GM23338 (cell line): ENCODE measurements at regions not wholly inside any gene's neighbourhood (a gene's known extent, or its start where the extent isn't known, plus 50 kb on each side); places are given as distances from the start of the nearest gene placed in this dataset.

Experiments
- ATAC-seq: fragments of 200-7000 bp; cut with Tn5 transposase; 3 replicates; pipeline ENCODE4 v1.9.1; 2020
- DNase-seq: peaks from one replicate; pipeline ENCODE4 v3.0.0-alpha.2; 2015; ENCODE audit warnings: low spot score
- H2AFZ ChIP-seq: fragments of 200-600 bp; sonication (generic); 2 replicates; pipeline ENCODE4 v1.8.0; 2016; ENCODE audit warnings: antibody characterized with exemption, mild to moderate bottlenecking, moderate library complexity
- H3F3A ChIP-seq: fragments of 200-600 bp; sonication (generic); replicated peaks from 2 replicates; pipeline ENCODE4 v1.8.0; 2017; ENCODE audit warnings: antibody characterized with exemption, mixed run types, low read depth
- H3K27ac ChIP-seq: fragments of 200-600 bp; sonication (generic); 2 replicates; pipeline ENCODE4 v1.6.1; 2016; ENCODE audit warnings: low read depth
- H3K27me3 ChIP-seq: fragments of 200-600 bp; sonication (generic); 2 replicates; pipeline ENCODE4 v1.8.0; 2016; ENCODE audit warnings: mild to moderate bottlenecking, mixed run types, moderate library complexity; ENCODE audit not compliant: insufficient read depth
- H3K36me3 ChIP-seq: fragments of 200-600 bp; sonication (generic); 2 replicates; pipeline ENCODE4 v1.8.0; 2016; ENCODE audit warnings: mild to moderate bottlenecking; ENCODE audit not compliant: insufficient read depth
- H3K4me1 ChIP-seq: fragments of 200-600 bp; sonication (generic); 2 replicates; pipeline ENCODE4 v1.8.0; 2016; ENCODE audit warnings: mild to moderate bottlenecking, moderate library complexity; ENCODE audit not compliant: insufficient read depth
- H3K4me2 ChIP-seq: fragments of 200-600 bp; sonication (generic); 2 replicates; pipeline ENCODE4 v1.7.1; 2017; ENCODE audit warnings: mixed run types
- H3K4me3 ChIP-seq: fragments of 200-600 bp; sonication (generic); 2 replicates; pipeline ENCODE4 v1.6.1; 2016; ENCODE audit warnings: mixed run types
- H3K79me2 ChIP-seq: fragments of 200-600 bp; sonication (generic); replicated peaks from 2 replicates; pipeline ENCODE4 v1.8.0; 2017; ENCODE audit warnings: mild to moderate bottlenecking; ENCODE audit not compliant: insufficient read depth
- H3K9me2 ChIP-seq: fragments of 200-600 bp; sonication (generic); 2 replicates; pipeline ENCODE4 v1.8.0; 2017; ENCODE audit not compliant: insufficient read depth
- H4K20me1 ChIP-seq: fragments of 200-600 bp; sonication (generic); replicated peaks from 2 replicates; pipeline ENCODE4 v1.8.0; 2017; ENCODE audit warnings: mild to moderate bottlenecking; ENCODE audit not compliant: insufficient read depth
- H3K27ac Mint-ChIP-seq: 2 replicates; pipeline ENCODE4 v1.8.0; 2020; ENCODE audit warnings: inconsistent platforms, mild to moderate bottlenecking, moderate library complexity, mixed read lengths
- H3K27me3 Mint-ChIP-seq: 3 replicates; pipeline ENCODE4 v1.8.0; 2022; ENCODE audit warnings: low read depth, mild to moderate bottlenecking, moderate library complexity, mixed read lengths, inconsistent platforms; ENCODE audit not compliant: insufficient read depth, poor library complexity
- H3K36me3 Mint-ChIP-seq: 3 replicates; pipeline ENCODE4 v1.8.0; 2021; ENCODE audit warnings: low read depth, mild to moderate bottlenecking, inconsistent platforms, moderate library complexity, mixed read lengths
- H3K4me1 Mint-ChIP-seq: 3 replicates; pipeline ENCODE4 v1.8.0; 2020; ENCODE audit warnings: mild to moderate bottlenecking, inconsistent platforms, mixed read lengths
- H3K4me3 Mint-ChIP-seq: 3 replicates; pipeline ENCODE4 v1.8.0; 2021; ENCODE audit warnings: moderate library complexity, mild to moderate bottlenecking, inconsistent platforms, mixed read lengths
- H3K9me3 Mint-ChIP-seq: 3 replicates; pipeline ENCODE4 v1.8.0; 2020; ENCODE audit warnings: moderate library complexity, mild to moderate bottlenecking, inconsistent platforms, mixed read lengths
- CREB1 ChIP-seq: fragments of 250-450 bp; sonication (Bioruptor Pico); IDR thresholded peaks from 2 replicates; pipeline ENCODE4 v1.5.0; 2020; ENCODE audit warnings: low read depth, mild to moderate bottlenecking, moderate library complexity
- CTCF ChIP-seq, 2 experiments: fragments of 200-600 bp in 1 of 2; sonication (generic) in 1 of 2; conservative IDR thresholded peaks; 2 replicates each; pipeline versions ENCODE4 v1.5.1 to v1.6.1; 2016 to 2017; ENCODE audit warnings: antibody characterized with exemption in 2 of 2, low read depth in 2 of 2, mild to moderate bottlenecking in 2 of 2, moderate library complexity in 1 of 2
- ETS1 ChIP-seq: IDR thresholded peaks from 2 replicates; pipeline ENCODE4 v1.6.1; 2016; ENCODE audit warnings: antibody characterized with exemption
- EZH2 ChIP-seq: fragments of 200-600 bp; sonication (generic); IDR thresholded peaks from one replicate; pipeline ENCODE4 v1.8.0; 2017; ENCODE audit warnings: antibody characterized with exemption, mild to moderate bottlenecking, low read depth; ENCODE audit not compliant: unreplicated experiment
- EZH2phosphoT487 ChIP-seq: fragments of 200-600 bp; sonication (generic); IDR thresholded peaks from one replicate; pipeline ENCODE4 v1.8.1; 2018; ENCODE audit warnings: antibody characterized with exemption; ENCODE audit not compliant: unreplicated experiment
- POLR2AphosphoS5 ChIP-seq: IDR thresholded peaks from 2 replicates; pipeline ENCODE4 v1.6.1; 2016; ENCODE audit warnings: antibody characterized with exemption, low read depth
- REST ChIP-seq: IDR thresholded peaks from one replicate; pipeline ENCODE4 v1.6.1; 2018; ENCODE audit warnings: antibody characterized with exemption; ENCODE audit not compliant: unreplicated experiment
- STAT1 ChIP-seq: IDR thresholded peaks from one replicate; pipeline ENCODE4 v1.6.1; 2016; ENCODE audit warnings: antibody characterized with exemption; ENCODE audit not compliant: unreplicated experiment
- ZNF114 ChIP-seq: fragments of 250-450 bp; sonication (Bioruptor Pico); IDR thresholded peaks from 2 replicates; pipeline ENCODE4 v1.5.0; 2020; ENCODE audit warnings: mild to moderate bottlenecking, moderate library complexity

GRCh38 chr11:134587345-134587744 is 175.3 kb upstream of the B3GAT1 start:
- H3K4me1 ChIP-seq: no peaks in the 10 kb centered on the region
- no peak; the same call in 2 of the 3 replicates for ATAC-seq
- Mint-ChIP-seq H3K4me1 (peaks cover 11% of the 10 kb centered on the region; the same call in 2 of the 3 replicates), H3K36me3 (no peaks in the 10 kb centered on the region), H3K27me3 (peaks cover 9% of the 10 kb centered on the region), H3K4me3 (no peak overlapping the region), H3K27ac (no peak overlapping the region), H3K9me3 (no peaks in the 10 kb centered on the region)
- no peaks in the 10 kb centered on the region for H3K36me3 ChIP-seq
- no peak overlapping the region for H3K4me3 ChIP-seq
- H3F3A ChIP-seq: no peaks in the 10 kb centered on the region
- no peak overlapping the region for H3K4me2 ChIP-seq
- no peaks in the 10 kb centered on the region for H3K27me3 ChIP-seq
- no peak overlapping the region for H3K27ac ChIP-seq
- TF ChIP-seq CTCF (conservative IDR thresholded peaks at IDR 0.05; ENCODE audit: low read depth in 2 of 2): peak in 1 of 2 experiments; percentile 20; a peak in 1 of 4 replicates
- TF ChIP-seq CREB1 (CRISPR knock-in tag): no peak
- no peak for DNase-seq
- no peak overlapping the region for H2AFZ ChIP-seq
- no peaks in the 10 kb centered on the region for H4K20me1 ChIP-seq
- no peaks in the 10 kb centered on the region for H3K9me2 ChIP-seq
- no peaks in the 10 kb centered on the region for H3K79me2 ChIP-seq

- Mint-ChIP-seq H3K4me1 (peaks cover 11% of the 10 kb centered on the region; the same call in 2 of the 3 replicates), H3K36me3 (no peaks in the 10 kb centered on the region), H3K4me3 (no peak overlapping the region), H3K9me3 (no peaks in the 10 kb centered on the region), H3K27me3 (peaks cover 9% of the 10 kb centered on the region), H3K27ac (no peak overlapping the region)
- Histone ChIP-seq H3K4me1 (no peaks in the 10 kb centered on the region), H4K20me1 (no peaks in the 10 kb centered on the region), H3K79me2 (no peaks in the 10 kb centered on the region), H3K4me2 (no peak overlapping the region), H3K4me3 (no peak overlapping the region), H2AFZ (no peak overlapping the region), H3K27me3 (no peaks in the 10 kb centered on the region), H3K9me2 (no peaks in the 10 kb centered on the region), H3K27ac (no peak overlapping the region), H3K36me3 (no peaks in the 10 kb centered on the region), H3F3A (no peaks in the 10 kb centered on the region)
- ATAC-seq: no peak
- DNase-seq: no peak
- no peak for TF ChIP-seq CTCF (conservative IDR thresholded peaks at IDR 0.05; ENCODE audit: low read depth in 2 of 2)
- no peak for TF ChIP-seq ETS1
- no peak for TF ChIP-seq POLR2AphosphoS5
- no peak for TF ChIP-seq REST
- TF ChIP-seq CREB1 (CRISPR knock-in tag): no peak
- no peak for TF ChIP-seq EZH2phosphoT487
- no peak for TF ChIP-seq STAT1
- no peak for TF ChIP-seq ZNF114 (CRISPR knock-in tag)
- no peak for TF ChIP-seq EZH2
Observed at GRCh38 chr11:134586726-134587125, 174.7 kb upstream of the B3GAT1 start.
